ENCODE measurements at regions not wholly inside any gene's neighbourhood (a gene's known extent, or its start where the extent isn't known, plus 50 kb on each side); places are given as distances from the start of the nearest gene placed in this dataset.

DNA sequence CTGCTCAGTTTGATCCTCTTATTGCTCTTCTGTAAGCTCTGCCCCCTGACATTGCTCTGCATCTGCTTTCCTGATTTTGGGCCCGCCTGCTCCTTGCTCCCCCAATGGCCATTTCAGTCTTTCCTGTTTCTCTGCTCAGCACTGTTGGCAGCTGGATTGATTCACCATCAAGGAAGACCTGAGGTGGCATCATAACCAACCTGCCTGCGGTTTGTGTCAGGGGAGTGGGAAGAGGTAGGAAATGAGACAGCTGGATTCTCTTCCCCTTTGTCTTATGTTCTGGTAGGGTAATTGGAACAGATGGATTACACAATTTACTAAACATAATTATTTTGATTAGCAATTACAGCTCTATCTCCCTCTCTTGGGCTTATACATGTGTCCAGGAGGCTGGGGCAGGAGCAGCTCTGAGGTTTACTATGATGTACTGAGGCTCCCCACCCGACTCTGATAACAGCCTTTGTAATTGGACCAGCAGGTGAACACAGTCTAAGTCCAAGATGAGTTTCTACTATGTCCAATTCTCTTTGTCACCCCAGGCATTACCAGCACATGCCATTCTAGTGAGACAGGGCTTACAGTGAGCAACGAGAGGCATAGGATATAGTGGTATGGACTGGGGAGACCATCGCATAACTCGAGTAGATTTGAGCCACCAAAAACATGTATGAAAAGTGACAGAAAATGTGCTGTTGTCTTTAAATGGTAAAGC lies 151.8 kb upstream of the MMADHC start:
- TF ChIP-seq CTCF (conservative IDR thresholded peaks at IDR 0.05 in 1 of 2, IDR thresholded peaks at IDR 0.05 in 1 of 2; ENCODE audit: low read depth in 1 of 2, low read length in 2 of 2) (no peak), EZH2 (IDR thresholded peaks at IDR 0.05; ENCODE audit: low read length, missing control alignments) (no peak)

All from fibroblast of lung (primary cell).